Suppressor macrophage treated with lipopolysaccharide for 1 hour (primary cell): ENCODE measurements at regions not wholly inside any gene's neighbourhood (a gene's known extent, or its start where the extent isn't known, plus 50 kb on each side); places are given as distances from the start of the nearest gene placed in this dataset.

Source experiments
- DNase-seq, 3 donors: peaks; one replicate each; pipeline ENCODE4 v3.0.0-alpha.2; 2020 to 2022

DNA sequence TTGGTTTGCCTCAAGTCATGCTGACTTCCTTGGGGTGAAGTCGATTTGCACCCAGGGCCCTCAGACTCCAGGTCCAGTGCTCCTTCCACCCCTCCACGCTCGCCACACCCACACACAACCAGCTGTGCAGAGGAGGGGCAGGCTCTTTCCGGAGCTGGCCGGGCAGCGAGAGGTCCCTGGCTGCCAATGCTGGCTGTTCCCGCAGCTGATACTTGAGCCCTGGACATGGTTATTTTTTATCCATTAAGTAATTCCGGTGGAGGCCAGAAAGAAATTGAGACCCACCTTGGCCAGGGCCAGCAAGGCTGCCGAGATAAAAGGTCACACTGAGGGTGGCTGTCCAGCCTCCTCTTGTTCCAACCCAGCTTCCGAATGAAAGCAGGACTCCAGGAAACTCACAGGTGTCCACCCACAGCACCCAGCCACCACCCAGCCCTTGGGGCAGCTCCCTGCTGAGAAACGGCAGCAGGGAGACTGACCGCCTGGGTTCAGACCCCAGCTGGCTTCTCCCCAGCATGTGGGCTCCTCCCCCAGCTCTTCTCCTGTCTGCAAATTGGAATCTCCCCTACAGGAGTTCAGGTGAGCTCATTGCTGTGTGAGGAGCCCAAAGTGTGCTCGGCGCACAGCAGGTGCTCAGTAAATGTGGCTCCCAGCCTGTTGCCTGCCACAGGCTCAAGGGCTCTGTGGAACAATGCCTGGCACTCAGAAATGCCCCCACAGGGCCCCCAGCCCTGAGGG, 77.8 kb downstream of the PDGFA start:
- no peak for DNase-seq

GRCh38 chr7:442457-442856, 77.2 kb downstream of the PDGFA start:
- no peak for DNase-seq

DNA sequence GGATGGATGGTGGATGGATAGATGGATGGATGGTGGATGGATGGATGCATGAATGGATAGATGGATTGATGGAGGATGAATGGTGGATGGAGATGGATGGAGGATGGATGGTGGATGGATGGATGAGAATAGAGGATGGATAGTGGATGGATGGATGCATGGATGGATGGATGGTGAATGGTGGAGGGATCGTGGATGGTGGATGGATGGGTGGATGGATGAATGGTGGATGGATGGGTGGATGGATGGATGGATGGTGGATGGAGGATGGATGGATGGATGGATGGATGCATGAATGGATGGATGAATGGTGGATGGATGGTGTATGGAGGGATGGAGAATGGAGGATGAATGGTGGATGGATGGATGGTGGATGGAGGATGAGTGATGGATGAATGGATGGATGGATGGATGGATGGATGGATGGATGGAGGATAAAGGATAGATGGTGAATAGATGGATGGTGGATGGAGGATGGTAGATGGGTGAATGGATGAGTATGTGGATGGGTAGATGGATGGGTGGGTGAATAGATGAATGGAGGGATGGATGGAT, 76.3 kb downstream of the PDGFA start:
- DNase-seq, result no peak

DNA sequence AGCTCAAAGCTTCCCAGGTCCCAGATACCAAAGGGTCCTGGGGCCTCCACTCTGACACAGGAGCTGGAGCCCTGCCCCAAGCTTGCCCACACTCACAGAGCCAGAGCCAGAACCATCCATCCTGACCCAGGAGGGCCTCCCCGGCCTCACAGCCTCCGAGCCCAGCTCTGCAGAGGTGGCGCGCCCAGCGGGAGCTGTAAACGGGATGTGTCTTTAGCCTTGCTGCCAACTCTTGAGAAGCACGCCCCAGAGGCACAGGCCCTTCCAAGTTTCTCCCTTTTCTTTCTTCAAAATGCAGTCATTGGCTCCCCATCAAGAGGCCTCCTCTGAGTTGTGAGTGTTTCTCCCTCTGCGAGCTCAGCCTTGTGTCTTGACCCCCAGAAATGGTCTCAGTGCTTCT, 75.0 kb downstream of the PDGFA start:
- no peak for DNase-seq

DNA sequence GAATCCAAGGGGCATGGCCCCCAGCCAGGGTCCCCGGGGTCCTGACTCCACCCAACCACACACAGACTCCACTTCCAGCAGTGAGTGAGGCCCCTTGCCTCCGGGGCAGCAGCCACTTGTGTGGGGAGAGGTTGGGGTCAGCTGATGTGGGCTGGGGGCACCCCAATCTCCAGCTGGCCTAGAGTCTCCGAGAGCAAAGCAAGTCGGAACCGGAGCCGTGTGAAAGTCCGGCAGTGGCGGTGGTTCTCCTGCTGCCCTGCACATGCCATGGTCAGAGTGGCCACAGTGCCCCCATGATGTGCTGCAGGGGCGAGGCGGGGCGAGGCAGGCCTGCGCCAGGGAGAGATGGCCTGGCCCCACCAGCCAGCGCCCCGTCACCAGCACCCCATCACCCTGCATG, 74.6 kb downstream of the PDGFA start:
- no peak for DNase-seq

- DNase-seq, result no peak
Observed at GRCh38 chr7:445563-446288, 73.9 kb downstream of the PDGFA start.

- DNase-seq, result no peak
Observed at GRCh38 chr7:446289-446935, 73.2 kb downstream of the PDGFA start.
